T-helper 22 cell (primary cell): ENCODE measurements at regions not wholly inside any gene's neighbourhood (a gene's known extent, or its start where the extent isn't known, plus 50 kb on each side); places are given as distances from the start of the nearest gene placed in this dataset.

Source experiments
- DNase-seq: peaks from one replicate; pipeline ENCODE4 v3.0.0-alpha.2; 2020; ENCODE audit warnings: low read depth

GRCh38 chr2:147464737-147465357 lies 380.0 kb upstream of the ACVR2A start:
- DNase-seq: no peak

GRCh38 chr2:147463881-147464520 lies 380.8 kb upstream of the ACVR2A start:
- no peak for DNase-seq

GRCh38 chr2:147460155-147460554 lies 384.7 kb upstream of the ACVR2A start:
- DNase-seq: no peak

GRCh38 chr2:147456779-147457178 lies 388.1 kb upstream of the ACVR2A start:
- no peak for DNase-seq

GRCh38 chr2:147451902-147452515 lies 392.8 kb upstream of the ACVR2A start:
- DNase-seq: no peak

- DNase-seq: no peak
Measured at GRCh38 chr2:147450661-147451510, 393.9 kb upstream of the ACVR2A start.

- peak; percentile 42 for DNase-seq
Measured at GRCh38 chr2:147449323-147449991, 395.4 kb upstream of the ACVR2A start.

- no peak for DNase-seq
Measured at GRCh38 chr2:147442816-147443215, 402.0 kb upstream of the ACVR2A start.

- no peak for DNase-seq
Measured at GRCh38 chr2:147441182-147441581, 403.6 kb upstream of the ACVR2A start.

GRCh38 chr2:147440734-147441133 lies 404.1 kb upstream of the ACVR2A start:
- DNase-seq: no peak

GRCh38 chr2:147439986-147440385 lies 404.8 kb upstream of the ACVR2A start:
- DNase-seq: no peak

- DNase-seq: no peak
Measured at GRCh38 chr2:147438882-147439281, 405.9 kb upstream of the ACVR2A start.

GRCh38 chr2:147433822-147434221 lies 411.0 kb upstream of the ACVR2A start:
- no peak for DNase-seq

- DNase-seq: no peak
Measured at GRCh38 chr2:147430408-147430807, 414.4 kb upstream of the ACVR2A start.

GRCh38 chr2:147428120-147428747 lies 416.6 kb upstream of the ACVR2A start:
- DNase-seq: no peak

GRCh38 chr2:147425437-147426029 lies 419.3 kb upstream of the ACVR2A start:
- DNase-seq: no peak

- DNase-seq: no peak
Measured at GRCh38 chr2:147424766-147425165, 420.1 kb upstream of the ACVR2A start.

- DNase-seq: no peak
Measured at GRCh38 chr2:147420947-147421675, 423.7 kb upstream of the ACVR2A start.

- no peak for DNase-seq
Measured at GRCh38 chr2:147420517-147420916, 424.3 kb upstream of the ACVR2A start.

- no peak for DNase-seq
Measured at GRCh38 chr2:147416099-147416498, 428.7 kb upstream of the ACVR2A start.
